ENCODE measurements at regions not wholly inside any gene's neighbourhood (a gene's known extent, or its start where the extent isn't known, plus 50 kb on each side); places are given as distances from the start of the nearest gene placed in this dataset.
"Not testable (repeated sequence)": the region's sequence is repeated elsewhere in the genome, so short reads cannot be mapped to it uniquely, and the experiment has no call there.

- DNase-seq = no peak
Observed at GRCh38 chr14:106666341-106666740, 1140.0 kb downstream of the TMEM121 start.

- DNase-seq = no peak
Observed at GRCh38 chr14:106670011-106670410, 1143.6 kb downstream of the TMEM121 start.

GRCh38 chr14:106674093-106674492, 1147.7 kb downstream of the TMEM121 start:
- not testable (repeated sequence) for DNase-seq

DNA sequence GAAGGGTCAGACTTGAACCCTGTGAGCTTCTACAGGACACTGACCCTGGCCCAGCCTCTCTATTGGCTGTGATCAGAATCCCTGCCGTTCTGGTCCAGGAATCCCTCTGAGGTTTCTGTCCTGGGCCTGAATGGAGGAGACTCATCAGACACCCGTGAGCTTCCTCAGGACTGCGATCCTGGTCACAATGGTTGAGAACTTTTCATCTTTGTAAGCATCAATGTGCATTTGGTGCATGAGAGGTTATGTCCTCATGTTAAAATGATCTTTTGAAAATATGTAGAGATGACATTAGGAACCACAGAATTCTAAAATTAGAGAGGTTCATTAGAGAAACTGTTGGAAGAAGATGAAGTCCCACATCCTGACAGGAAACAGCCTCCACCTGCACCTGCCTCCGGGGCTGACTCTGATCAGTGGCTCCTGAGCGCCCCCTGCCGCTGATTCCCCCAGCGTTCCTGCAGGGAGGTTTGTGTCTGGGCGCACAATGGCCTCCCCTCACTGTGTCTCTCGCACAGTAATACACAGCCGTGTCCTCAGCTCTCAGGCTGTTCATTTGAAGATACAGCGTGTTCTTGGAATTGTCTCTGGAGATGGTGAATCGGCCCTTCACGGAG, 1148.2 kb downstream of the TMEM121 start:
- DNase-seq = not testable (repeated sequence)

GRCh38 chr14:106675716-106676115, 1149.3 kb downstream of the TMEM121 start:
- DNase-seq = not testable (repeated sequence)

- no peak for DNase-seq
Observed at GRCh38 chr14:106679776-106680175, 1153.4 kb downstream of the TMEM121 start.

- DNase-seq = no peak
Observed at GRCh38 chr14:106681161-106681560, 1154.8 kb downstream of the TMEM121 start.

GRCh38 chr14:106681568-106681967, 1155.2 kb downstream of the TMEM121 start:
- no peak for DNase-seq

- no peak for DNase-seq
Observed at GRCh38 chr14:106683631-106684030, 1157.2 kb downstream of the TMEM121 start.

- DNase-seq = no peak
Observed at GRCh38 chr14:106686533-106686932, 1160.2 kb downstream of the TMEM121 start.

DNA sequence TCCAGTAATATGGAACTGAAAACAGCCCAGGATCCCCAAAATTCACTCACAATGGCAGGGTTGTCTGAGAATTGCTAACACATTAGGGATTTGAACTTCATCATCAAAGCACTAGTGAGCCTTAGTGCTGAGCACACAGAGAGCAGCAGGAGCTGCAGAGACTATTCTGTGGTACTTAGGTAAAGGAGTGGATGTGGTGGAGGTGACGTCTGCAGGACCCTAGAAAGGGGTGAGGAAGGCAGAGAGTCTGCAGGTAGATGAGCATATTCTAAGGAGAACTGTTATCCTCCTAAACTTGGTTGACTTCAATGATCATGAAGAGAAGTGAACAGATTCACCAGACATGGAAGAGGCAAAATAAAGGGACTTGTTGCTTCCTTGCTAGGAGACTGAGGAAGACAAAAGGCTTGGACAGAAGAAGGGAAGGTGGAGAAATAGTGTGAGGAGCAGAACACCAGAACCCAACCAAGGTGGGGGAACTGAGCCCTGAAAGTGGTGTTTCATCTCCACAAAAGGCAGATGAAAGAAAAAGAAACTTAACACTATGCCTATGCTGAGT, 1164.0 kb downstream of the TMEM121 start:
- DNase-seq = no peak

- DNase-seq = peak; percentile 20
Observed at GRCh38 chr14:106691601-106692291, 1165.4 kb downstream of the TMEM121 start.

GRCh38 chr14:106694638-106695393, 1168.4 kb downstream of the TMEM121 start:
- no peak for DNase-seq

DNA sequence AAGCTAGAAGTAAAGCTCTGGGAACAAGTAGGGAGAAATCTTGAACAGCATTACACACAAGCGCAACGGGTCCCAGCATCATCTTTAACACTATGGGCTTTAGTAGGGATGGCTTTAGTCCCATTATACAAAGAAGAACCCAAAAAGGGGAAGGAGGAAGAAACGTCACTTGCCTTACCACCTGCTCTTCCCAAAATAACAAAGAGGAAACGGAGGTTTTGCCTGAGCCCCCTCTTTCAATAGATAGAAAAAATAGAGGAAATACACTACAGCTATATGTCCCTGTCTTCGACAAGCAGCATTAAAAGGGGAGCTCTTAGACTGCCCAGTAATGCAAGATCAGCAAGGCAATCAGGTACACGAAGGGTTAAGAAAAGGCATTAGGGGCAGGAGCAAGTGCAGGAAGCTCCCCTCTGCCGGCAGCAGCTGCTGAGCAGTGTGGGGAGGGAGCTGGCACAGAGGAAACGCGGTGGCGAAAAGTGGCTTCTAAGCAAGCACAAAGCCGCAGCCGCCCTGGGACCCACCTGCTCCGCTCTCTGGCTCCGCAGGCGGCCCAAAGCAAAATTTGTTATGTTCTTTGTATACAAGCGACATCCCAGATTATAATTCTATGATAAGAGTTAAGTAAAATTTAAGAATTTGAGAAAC, 1172.4 kb downstream of the TMEM121 start:
- not testable (repeated sequence) for DNase-seq

- not testable (repeated sequence) for DNase-seq
Observed at GRCh38 chr14:106703651-106704050, 1177.3 kb downstream of the TMEM121 start.

GRCh38 chr14:106706488-106706887, 1180.1 kb downstream of the TMEM121 start:
- not testable (repeated sequence) for DNase-seq

DNA sequence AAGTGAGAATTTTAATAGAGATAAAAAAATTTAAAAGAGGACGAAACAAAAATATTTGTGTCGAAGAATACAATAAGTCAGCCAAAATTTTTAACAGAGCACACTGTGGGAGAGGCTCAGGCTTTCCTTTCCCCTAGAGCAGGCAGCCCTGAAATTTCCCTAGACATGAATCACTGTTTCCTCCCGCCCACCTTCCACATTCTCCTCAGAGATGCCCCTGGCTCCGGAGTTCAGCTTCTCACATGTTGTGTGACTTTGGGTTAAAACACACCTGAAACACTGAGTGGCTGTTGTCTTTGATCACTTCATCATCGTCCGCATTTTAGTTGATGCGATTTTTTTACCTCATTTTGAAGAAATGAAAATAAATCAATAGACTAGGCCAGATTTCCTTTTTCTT, 1183.8 kb downstream of the TMEM121 start:
- DNase-seq = not testable (repeated sequence)

DNA sequence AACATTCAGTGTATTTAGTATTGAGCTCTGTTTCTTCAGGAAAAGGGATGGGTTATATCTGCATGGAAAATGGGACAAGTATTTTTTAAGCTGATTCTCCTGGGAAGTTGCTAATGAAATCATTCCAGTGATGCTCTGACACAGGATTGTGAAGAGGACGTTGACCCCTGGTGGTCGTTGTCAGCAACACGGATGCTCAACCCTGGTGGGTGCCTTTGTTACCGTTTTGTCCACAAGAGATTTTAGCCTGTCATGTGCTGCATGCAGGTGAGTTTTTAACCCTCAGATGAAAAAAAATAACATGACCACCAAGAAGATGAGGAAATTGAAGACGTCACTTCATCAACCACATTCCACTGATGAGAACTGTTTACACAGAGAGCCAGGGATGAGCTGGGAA, 1186.1 kb downstream of the TMEM121 start:
- DNase-seq = not testable (repeated sequence)

GRCh38 chr14:106714446-106715428, 1188.4 kb downstream of the TMEM121 start:
- DNase-seq = not testable (repeated sequence)

DNA sequence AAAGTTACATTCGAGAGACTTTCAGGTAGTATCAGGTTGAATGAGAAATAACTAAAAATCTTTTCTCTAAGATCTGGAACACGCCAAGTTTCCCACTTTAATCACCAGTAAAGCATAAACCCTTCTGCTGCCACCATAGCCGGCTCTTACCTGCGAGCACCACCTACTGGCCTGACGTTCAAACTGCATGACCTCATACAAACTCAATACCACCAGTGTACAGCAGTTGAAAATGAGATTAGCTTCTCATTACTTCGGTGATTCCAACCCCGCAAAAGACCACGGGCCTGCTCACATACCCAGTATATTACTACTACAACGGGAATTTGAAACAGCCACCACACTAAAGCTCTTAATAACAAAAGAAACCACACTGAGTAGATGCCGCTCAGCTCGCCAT, 1191.2 kb downstream of the TMEM121 start:
- not testable (repeated sequence) for DNase-seq

DNA sequence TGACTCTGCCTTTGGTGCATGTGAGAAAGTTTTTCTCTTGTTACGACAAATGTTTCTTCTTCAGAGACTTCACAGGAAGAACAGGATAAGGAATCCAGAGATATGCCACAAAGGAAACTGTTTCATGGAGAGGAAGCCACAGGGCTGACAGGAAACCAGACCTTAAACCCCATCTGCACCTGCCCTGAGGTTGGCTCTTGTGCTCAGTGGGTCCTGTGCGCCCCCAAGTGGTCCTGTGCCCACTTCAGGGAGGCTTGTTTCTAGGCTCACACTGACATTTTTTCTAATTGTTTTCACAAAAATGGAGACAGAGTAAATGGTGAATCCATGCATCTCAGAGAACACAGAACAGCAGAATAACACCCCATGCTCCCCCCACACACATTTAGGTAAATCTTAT, 1193.5 kb downstream of the TMEM121 start:
- DNase-seq = not testable (repeated sequence)

GRCh38 chr14:106721926-106722325, 1195.5 kb downstream of the TMEM121 start:
- DNase-seq = not testable (repeated sequence)
